Suprapubic skin (tissue), 4 donors: ENCODE measurements at regions not wholly inside any gene's neighbourhood (a gene's known extent, or its start where the extent isn't known, plus 50 kb on each side); places are given as distances from the start of the nearest gene placed in this dataset.

Source experiments
- EP300 ChIP-seq: sonication (generic); formaldehyde crosslinking; IDR thresholded peaks from one replicate; pipeline ENCODE4 v1.6.1; 2017; ENCODE audit warnings: antibody characterized with exemption
- POLR2A ChIP-seq, 2 donors: fragments of 450-650 bp; IDR thresholded peaks; one replicate each; pipeline ENCODE4 v1.6.1; 2017; ENCODE audit warnings: antibody characterized with exemption in 2 of 2, mild to moderate bottlenecking in 2 of 2, moderate library complexity in 2 of 2
- POLR2AphosphoS5 ChIP-seq, 3 donors: sonication (generic); formaldehyde crosslinking; IDR thresholded peaks; one replicate each; pipeline ENCODE4 v1.6.1; 2017; ENCODE audit warnings: antibody characterized with exemption in 3 of 3
- TF ChIP-seq, protein P1 (sequence below), 2 donors: fragments of 200-600 bp in 1 of 2; fragments of 450-650 bp in 1 of 2; sonication (generic) in 1 of 2; IDR thresholded peaks; one replicate each; pipeline ENCODE4 v1.5.1; 2016 to 2019; ENCODE audit warnings: antibody characterized with exemption in 2 of 2, mild to moderate bottlenecking in 1 of 2, moderate library complexity in 1 of 2

DNA sequence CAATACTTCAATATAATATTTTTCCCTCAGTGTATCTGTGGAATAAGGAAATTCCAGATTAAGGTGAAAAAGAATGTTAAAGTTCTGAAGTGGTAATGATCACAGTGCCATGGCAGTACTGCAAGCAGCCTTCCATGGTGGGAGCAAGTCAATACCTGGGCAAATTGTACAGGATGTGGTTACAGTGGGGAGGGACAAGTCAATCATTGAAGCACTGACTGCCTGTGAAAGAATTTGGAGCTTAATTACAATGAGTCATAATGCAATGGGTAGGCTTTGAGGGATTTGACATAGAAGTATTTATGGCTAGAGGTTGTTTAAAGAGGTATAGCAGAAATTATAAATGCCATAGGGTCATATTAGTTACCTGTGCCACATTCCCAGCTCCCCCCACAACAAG, 786.5 kb upstream of the ACO1 start:
- TF ChIP-seq EP300 (no peak), POLR2A (IDR thresholded peaks at IDR 0.05) (no peak), POLR2AphosphoS5 (IDR thresholded peaks at IDR 0.05) (no peak)
- TF ChIP-seq, protein P1, sequence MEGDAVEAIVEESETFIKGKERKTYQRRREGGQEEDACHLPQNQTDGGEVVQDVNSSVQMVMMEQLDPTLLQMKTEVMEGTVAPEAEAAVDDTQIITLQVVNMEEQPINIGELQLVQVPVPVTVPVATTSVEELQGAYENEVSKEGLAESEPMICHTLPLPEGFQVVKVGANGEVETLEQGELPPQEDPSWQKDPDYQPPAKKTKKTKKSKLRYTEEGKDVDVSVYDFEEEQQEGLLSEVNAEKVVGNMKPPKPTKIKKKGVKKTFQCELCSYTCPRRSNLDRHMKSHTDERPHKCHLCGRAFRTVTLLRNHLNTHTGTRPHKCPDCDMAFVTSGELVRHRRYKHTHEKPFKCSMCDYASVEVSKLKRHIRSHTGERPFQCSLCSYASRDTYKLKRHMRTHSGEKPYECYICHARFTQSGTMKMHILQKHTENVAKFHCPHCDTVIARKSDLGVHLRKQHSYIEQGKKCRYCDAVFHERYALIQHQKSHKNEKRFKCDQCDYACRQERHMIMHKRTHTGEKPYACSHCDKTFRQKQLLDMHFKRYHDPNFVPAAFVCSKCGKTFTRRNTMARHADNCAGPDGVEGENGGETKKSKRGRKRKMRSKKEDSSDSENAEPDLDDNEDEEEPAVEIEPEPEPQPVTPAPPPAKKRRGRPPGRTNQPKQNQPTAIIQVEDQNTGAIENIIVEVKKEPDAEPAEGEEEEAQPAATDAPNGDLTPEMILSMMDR (IDR thresholded peaks at IDR 0.05) = no peak
